ENCODE measurements at regions not wholly inside any gene's neighbourhood (a gene's known extent, or its start where the extent isn't known, plus 50 kb on each side); places are given as distances from the start of the nearest gene placed in this dataset.

DNA sequence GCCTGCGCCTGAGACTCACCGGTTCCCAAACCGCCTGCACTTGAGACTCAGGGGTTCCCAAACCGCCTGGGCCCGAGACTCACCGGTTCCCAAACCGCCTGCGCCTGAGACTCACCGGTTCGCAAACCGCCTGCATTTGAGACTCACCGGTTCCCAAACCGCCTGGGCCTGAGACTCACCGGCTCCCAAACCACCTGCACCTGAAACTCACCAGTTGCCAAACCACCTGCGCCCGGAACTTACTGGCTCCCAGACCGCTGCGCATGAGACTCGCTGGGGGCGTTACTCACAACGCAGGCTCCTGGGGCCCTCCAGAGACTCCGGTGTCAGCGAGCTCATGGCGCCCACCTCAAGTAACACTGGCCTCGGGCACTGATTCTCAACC is 90.2 kb downstream of the DACT2 start:
- no peak overlapping the region for H3K27ac ChIP-seq (ENCODE audit: low read depth, low read length)
- H3K4me1 ChIP-seq (ENCODE audit: control insufficient read depth in 1 of 2, insufficient read depth in 2 of 2, low read length in 2 of 2), result no peaks in the 10 kb centered on the region
- no peaks in the 10 kb centered on the region for H3K36me3 ChIP-seq (ENCODE audit: control insufficient read depth in 1 of 2, insufficient read depth in 2 of 2, low read length in 2 of 2)
- H3K27me3 ChIP-seq (ENCODE audit: control insufficient read depth in 1 of 2, insufficient read depth in 2 of 2, low read length in 2 of 2), result no peaks in the 10 kb centered on the region
- no peak overlapping the region for H3K4me3 ChIP-seq (ENCODE audit: low read depth in 1 of 2, low read length in 2 of 2)
- no peak overlapping the region for H3K9ac ChIP-seq (ENCODE audit: low read depth in 1 of 2, low read length in 2 of 2)
- H3K9me3 ChIP-seq (ENCODE audit: control insufficient read depth in 1 of 2, low read length in 2 of 2), result no peaks in the 10 kb centered on the region

DNA sequence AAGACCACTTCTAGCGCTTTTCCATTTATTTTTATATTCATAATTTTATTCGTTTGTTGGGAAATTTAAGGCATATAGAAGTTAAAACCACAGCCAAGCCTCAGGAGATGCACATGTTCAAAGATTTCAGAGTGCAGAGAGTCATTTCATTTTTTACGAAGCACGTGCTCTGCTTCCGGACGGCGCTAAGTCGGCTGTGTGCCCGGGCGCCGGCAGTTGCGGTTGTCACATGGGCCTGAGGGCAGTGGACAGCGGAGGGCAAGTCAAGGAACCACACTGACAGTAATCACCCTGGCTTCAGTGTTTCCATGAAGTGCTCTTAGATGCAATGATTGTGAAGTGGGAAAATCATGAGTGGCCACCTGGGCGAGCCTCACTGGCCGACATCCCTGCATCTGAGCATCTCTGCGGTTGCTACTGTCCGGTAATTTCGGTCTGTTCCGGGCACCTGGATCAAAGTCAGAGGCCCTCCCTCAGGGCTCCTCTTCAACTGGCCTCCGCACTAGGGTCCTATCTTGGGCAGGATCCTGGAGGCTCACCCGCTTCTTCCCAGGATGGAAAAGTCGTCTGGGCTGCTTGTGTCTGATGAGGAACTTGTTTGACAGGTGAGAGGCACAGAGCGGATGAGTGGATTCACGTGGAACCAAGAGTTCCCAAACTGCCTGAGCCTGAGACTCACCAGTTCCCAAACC is 90.8 kb downstream of the DACT2 start:
- no peaks in the 10 kb centered on the region for H3K9me3 ChIP-seq (ENCODE audit: control insufficient read depth in 1 of 2, low read length in 2 of 2)

DNA sequence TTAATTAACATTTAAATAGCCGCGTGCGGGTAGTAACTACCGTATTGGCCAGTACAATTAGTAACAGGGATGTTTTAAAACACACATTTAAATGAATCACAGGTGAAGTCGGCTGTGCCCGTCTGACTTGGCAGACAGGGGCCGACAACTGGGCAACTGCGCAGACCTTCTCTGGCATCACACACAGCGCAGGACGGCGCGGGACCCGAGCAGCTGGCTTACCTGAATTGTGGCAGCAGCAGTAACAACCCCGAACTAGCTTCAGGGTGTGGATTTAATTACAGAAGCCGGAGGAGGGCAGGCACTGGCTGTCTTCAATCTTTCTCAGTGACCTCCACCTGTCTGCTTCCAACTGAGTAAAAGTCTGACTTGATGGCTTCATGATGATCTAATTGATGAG is 91.7 kb downstream of the DACT2 start:
- Histone ChIP-seq H3K27me3 (ENCODE audit: control insufficient read depth in 1 of 2, insufficient read depth in 2 of 2, low read length in 2 of 2) (no peaks in the 10 kb centered on the region), H3K4me1 (ENCODE audit: control insufficient read depth in 1 of 2, insufficient read depth in 2 of 2, low read length in 2 of 2) (no peaks in the 10 kb centered on the region), H3K27ac (ENCODE audit: low read depth, low read length) (no peak overlapping the region), H3K9me3 (ENCODE audit: control insufficient read depth in 1 of 2, low read length in 2 of 2) (no peaks in the 10 kb centered on the region), H3K36me3 (ENCODE audit: control insufficient read depth in 1 of 2, insufficient read depth in 2 of 2, low read length in 2 of 2) (no peaks in the 10 kb centered on the region), H3K9ac (ENCODE audit: low read depth in 1 of 2, low read length in 2 of 2) (no peak overlapping the region), H3K4me3 (ENCODE audit: low read depth in 1 of 2, low read length in 2 of 2) (no peak overlapping the region)

More for the DNA sequence above, 90.8 kb downstream of the DACT2 start:
- H3K4me1 ChIP-seq (ENCODE audit: control insufficient read depth in 1 of 2, insufficient read depth in 2 of 2, low read length in 2 of 2), result no peaks in the 10 kb centered on the region
- no peak overlapping the region for H3K27ac ChIP-seq (ENCODE audit: low read depth, low read length)
- no peaks in the 10 kb centered on the region for H3K36me3 ChIP-seq (ENCODE audit: control insufficient read depth in 1 of 2, insufficient read depth in 2 of 2, low read length in 2 of 2)
- no peak overlapping the region for H3K9ac ChIP-seq (ENCODE audit: low read depth in 1 of 2, low read length in 2 of 2)
- no peaks in the 10 kb centered on the region for H3K27me3 ChIP-seq (ENCODE audit: control insufficient read depth in 1 of 2, insufficient read depth in 2 of 2, low read length in 2 of 2)
- H3K4me3 ChIP-seq (ENCODE audit: low read depth in 1 of 2, low read length in 2 of 2), result no peak overlapping the region

DNA sequence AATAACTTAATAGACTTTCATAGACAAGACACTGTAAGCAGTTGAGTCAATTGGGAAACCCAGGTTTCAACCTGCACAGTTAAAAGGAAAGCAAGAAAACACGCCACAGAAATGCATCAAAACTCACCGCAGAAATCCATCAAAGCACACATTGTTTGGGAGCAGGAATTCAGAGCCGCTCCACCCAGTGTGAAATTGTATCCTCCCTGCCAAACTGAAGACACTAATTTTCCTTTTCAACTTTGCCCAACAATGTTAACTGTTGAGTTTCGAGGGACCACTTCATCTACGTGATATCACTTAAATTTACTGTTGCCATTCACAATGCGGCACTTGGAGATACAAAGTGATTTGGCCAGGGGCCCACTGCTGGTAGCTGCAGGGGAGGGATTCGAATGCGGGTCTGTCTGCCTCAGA is 92.7 kb downstream of the DACT2 start:
- Histone ChIP-seq H3K4me3 (ENCODE audit: low read depth in 1 of 2, low read length in 2 of 2) (no peak overlapping the region), H3K4me1 (ENCODE audit: control insufficient read depth in 1 of 2, insufficient read depth in 2 of 2, low read length in 2 of 2) (no peaks in the 10 kb centered on the region), H3K27me3 (ENCODE audit: control insufficient read depth in 1 of 2, insufficient read depth in 2 of 2, low read length in 2 of 2) (no peaks in the 10 kb centered on the region), H3K9ac (ENCODE audit: low read depth in 1 of 2, low read length in 2 of 2) (no peak overlapping the region), H3K27ac (ENCODE audit: low read depth, low read length) (no peak overlapping the region), H3K9me3 (ENCODE audit: control insufficient read depth in 1 of 2, low read length in 2 of 2) (no peaks in the 10 kb centered on the region), H3K36me3 (ENCODE audit: control insufficient read depth in 1 of 2, insufficient read depth in 2 of 2, low read length in 2 of 2) (no peaks in the 10 kb centered on the region)

DNA sequence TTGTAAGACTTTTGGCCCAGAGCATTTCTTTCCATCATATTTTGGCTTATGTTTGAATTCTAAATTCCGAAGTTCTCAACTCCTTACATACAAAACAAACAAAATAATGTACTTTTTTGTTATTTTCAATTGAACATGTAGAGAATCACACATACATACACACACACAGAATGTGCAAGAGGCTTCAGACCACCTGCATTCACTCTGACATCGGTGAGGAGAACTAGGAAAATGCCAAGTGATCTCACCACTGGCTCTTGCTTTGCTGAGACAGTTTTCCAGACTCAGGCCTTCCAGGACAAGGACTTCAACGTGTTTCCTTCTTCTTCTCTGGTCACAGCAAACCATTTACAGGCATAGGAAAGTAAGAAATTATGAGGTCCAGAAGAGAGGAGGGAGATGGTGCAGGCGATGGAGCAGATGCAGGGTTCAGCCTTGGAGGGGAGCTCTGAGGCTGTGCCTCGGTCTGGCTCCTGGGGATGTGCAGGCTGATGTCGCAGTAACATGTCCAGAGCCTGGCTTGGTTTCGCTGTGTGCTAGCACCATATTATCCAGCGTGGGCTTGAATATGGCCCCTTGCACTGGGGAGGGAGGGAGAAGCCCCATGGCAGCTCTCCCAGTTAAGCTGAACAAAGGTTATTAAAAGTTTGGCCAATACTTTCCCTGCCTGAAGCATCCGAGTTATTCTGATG is 93.4 kb downstream of the DACT2 start:
- no peak overlapping the region for H3K27ac ChIP-seq (ENCODE audit: low read depth, low read length)
- no peak overlapping the region for H3K4me3 ChIP-seq (ENCODE audit: low read depth in 1 of 2, low read length in 2 of 2)
- H3K4me1 ChIP-seq (ENCODE audit: control insufficient read depth in 1 of 2, insufficient read depth in 2 of 2, low read length in 2 of 2), result no peaks in the 10 kb centered on the region
- no peaks in the 10 kb centered on the region for H3K36me3 ChIP-seq (ENCODE audit: control insufficient read depth in 1 of 2, insufficient read depth in 2 of 2, low read length in 2 of 2)
- no peaks in the 10 kb centered on the region for H3K27me3 ChIP-seq (ENCODE audit: control insufficient read depth in 1 of 2, insufficient read depth in 2 of 2, low read length in 2 of 2)
- H3K9ac ChIP-seq (ENCODE audit: low read depth in 1 of 2, low read length in 2 of 2), result no peak overlapping the region
- no peaks in the 10 kb centered on the region for H3K9me3 ChIP-seq (ENCODE audit: control insufficient read depth in 1 of 2, low read length in 2 of 2)

DNA sequence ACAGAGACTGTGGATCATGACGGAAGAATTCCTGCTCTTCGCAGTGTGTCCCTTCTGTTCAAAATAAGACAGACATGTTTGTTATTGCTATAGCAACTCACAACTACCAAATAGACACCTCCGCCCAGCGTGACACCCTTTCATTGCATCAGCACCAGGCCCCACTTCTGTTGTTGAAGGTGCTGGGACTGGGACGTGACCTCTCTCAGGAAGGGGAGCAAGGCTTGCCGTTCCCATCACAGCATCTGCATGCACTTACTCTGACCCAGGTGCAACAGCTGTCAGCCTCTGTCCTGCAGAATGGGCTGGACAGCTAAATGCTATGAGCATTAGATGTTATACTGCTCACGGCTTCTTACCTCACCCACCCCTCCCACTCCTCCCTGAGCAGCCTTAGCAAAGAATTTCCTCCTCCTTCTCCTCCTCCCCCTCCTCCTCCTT is 94.1 kb downstream of the DACT2 start:
- no peaks in the 10 kb centered on the region for H3K4me1 ChIP-seq (ENCODE audit: control insufficient read depth in 1 of 2, insufficient read depth in 2 of 2, low read length in 2 of 2)
- H3K27me3 ChIP-seq (ENCODE audit: control insufficient read depth in 1 of 2, insufficient read depth in 2 of 2, low read length in 2 of 2), result no peaks in the 10 kb centered on the region
- H3K27ac ChIP-seq (ENCODE audit: low read depth, low read length), result no peak overlapping the region
- no peaks in the 10 kb centered on the region for H3K9me3 ChIP-seq (ENCODE audit: control insufficient read depth in 1 of 2, low read length in 2 of 2)
- no peak overlapping the region for H3K4me3 ChIP-seq (ENCODE audit: low read depth in 1 of 2, low read length in 2 of 2)
- H3K36me3 ChIP-seq (ENCODE audit: control insufficient read depth in 1 of 2, insufficient read depth in 2 of 2, low read length in 2 of 2), result no peaks in the 10 kb centered on the region
- H3K9ac ChIP-seq (ENCODE audit: low read depth in 1 of 2, low read length in 2 of 2), result no peak overlapping the region

DNA sequence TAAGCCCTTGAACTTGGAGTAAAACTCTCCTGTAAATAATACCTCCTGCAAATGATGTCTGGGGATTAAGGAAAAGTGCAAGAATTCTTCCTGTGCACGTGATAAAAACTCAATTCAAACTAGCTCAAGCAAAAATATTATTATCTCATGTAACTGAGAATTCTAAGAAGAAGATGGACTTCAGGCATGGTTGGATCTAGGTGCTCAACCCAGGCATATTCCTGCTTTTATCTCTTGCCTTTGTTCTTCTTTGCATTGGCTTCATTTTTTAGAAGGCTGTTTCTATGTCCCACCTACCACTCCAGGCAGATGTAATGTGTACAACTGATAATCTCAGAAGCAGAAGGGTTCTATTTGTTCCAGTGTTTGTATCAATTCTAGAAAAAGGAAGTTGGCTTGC is 95.8 kb downstream of the DACT2 start:
- Histone ChIP-seq H3K36me3 (ENCODE audit: control insufficient read depth in 1 of 2, insufficient read depth in 2 of 2, low read length in 2 of 2) (no peaks in the 10 kb centered on the region), H3K9ac (ENCODE audit: low read depth in 1 of 2, low read length in 2 of 2) (no peak overlapping the region), H3K4me3 (ENCODE audit: low read depth in 1 of 2, low read length in 2 of 2) (no peak overlapping the region), H3K27ac (ENCODE audit: low read depth, low read length) (no peak overlapping the region), H3K9me3 (ENCODE audit: control insufficient read depth in 1 of 2, low read length in 2 of 2) (no peaks in the 10 kb centered on the region), H3K4me1 (ENCODE audit: control insufficient read depth in 1 of 2, insufficient read depth in 2 of 2, low read length in 2 of 2) (no peaks in the 10 kb centered on the region), H3K27me3 (ENCODE audit: control insufficient read depth in 1 of 2, insufficient read depth in 2 of 2, low read length in 2 of 2) (no peaks in the 10 kb centered on the region)

DNA sequence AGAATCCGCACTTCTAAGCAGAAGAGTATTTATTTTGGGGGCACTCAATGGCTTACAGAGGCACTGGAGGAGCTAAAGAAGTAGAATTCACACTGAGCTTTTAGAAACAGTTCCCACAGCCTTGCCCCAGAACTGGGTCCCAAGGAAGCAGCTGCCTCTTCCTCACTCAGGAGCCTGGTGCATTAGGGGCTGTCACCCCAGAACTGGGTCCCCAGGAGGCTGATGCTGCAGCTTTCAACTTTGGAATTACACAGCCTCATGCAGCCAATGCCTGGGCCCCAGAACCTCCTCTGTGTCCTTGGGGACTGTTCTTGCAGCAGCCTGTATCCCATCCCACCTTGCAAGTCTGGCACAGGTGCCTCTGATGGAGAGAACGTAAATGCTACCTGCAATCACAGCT is 96.4 kb downstream of the DACT2 start:
- Histone ChIP-seq H3K4me1 (ENCODE audit: control insufficient read depth in 1 of 2, insufficient read depth in 2 of 2, low read length in 2 of 2) (no peaks in the 10 kb centered on the region), H3K27ac (ENCODE audit: low read depth, low read length) (no peak overlapping the region), H3K9ac (ENCODE audit: low read depth in 1 of 2, low read length in 2 of 2) (no peak overlapping the region), H3K36me3 (ENCODE audit: control insufficient read depth in 1 of 2, insufficient read depth in 2 of 2, low read length in 2 of 2) (no peaks in the 10 kb centered on the region), H3K27me3 (ENCODE audit: control insufficient read depth in 1 of 2, insufficient read depth in 2 of 2, low read length in 2 of 2) (no peaks in the 10 kb centered on the region), H3K9me3 (ENCODE audit: control insufficient read depth in 1 of 2, low read length in 2 of 2) (no peaks in the 10 kb centered on the region), H3K4me3 (ENCODE audit: low read depth in 1 of 2, low read length in 2 of 2) (no peak overlapping the region)

DNA sequence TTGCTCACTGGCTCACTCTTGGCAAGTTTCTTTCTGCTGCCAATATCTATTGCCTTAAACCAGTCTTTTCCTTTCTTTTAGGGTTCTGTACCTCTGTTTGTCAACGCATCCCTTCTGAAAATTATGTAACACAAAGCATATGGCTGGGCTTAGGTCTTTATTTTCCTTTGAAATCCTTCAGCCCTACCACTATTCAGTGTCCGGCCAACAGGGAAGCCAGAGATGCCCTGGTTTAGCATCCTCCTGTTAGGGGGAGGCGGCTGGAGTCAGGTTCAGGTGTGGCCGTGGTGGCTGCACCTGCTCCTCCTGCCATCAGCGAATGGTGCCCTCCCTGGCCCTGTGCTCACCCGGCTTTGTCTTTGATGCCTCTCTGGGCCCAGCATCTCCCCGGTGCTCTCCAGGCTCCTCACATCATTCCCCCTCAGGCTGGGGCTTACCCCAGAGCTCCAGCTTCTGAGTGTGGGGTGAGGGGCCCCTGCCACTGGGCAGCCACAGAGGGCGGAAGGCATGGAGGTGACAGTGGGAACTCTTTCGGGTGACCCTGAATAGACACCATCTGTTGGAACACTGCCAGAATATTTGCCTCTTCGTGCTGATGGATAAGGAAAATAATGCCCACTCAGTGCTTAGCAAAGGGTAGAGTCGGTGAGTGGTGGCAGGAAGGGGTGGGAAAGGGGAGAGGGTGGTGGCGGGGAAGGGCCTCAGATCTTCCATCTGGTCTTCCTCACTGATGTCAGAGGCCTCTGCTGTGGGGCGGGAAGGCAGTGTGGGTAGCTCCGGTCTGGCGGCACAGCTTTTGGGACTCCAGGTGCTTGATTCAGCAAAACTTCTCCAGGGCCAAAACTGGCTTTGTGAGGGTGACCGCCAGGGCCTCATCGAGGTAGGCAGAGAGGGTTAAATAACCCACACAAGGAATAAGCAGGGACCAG is 97.2 kb downstream of the DACT2 start:
- Histone ChIP-seq H3K9me3 (ENCODE audit: control insufficient read depth in 1 of 2, low read length in 2 of 2) (no peaks in the 10 kb centered on the region), H3K4me3 (ENCODE audit: low read depth in 1 of 2, low read length in 2 of 2) (no peak overlapping the region), H3K4me1 (ENCODE audit: control insufficient read depth in 1 of 2, insufficient read depth in 2 of 2, low read length in 2 of 2) (no peaks in the 10 kb centered on the region), H3K9ac (ENCODE audit: low read depth in 1 of 2, low read length in 2 of 2) (no peak overlapping the region), H3K27ac (ENCODE audit: low read depth, low read length) (no peak overlapping the region), H3K36me3 (ENCODE audit: control insufficient read depth in 1 of 2, insufficient read depth in 2 of 2, low read length in 2 of 2) (no peaks in the 10 kb centered on the region), H3K27me3 (ENCODE audit: control insufficient read depth in 1 of 2, insufficient read depth in 2 of 2, low read length in 2 of 2) (no peaks in the 10 kb centered on the region)

DNA sequence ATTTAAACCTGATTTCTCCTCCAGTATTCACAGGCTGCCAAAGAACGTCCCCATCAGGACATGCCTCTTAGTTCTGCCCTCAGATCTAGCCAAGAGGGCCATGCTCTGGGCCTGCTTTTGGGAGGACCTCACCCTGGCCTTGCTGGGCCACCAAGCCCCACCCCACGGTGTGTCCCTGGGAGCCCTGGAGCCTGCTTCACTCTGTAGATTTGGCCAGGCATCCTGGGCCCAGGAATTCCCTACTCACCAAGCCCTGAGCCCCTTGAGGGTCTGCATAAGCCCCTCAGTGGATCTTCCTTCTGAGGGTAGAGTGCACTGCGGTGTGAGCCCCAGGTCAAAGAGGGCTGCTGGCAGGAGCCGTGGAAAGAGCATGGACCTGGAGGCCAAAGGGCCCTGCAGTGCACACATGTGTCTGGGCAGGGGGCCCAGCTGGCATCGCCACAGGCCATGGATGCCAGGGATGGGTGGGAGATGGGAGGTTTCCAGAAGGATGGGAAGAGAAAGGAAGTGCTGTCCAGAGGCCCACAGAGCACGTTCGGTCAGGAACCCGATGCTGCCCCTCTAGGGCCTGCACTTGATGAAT is 98.0 kb downstream of the DACT2 start:
- Histone ChIP-seq H3K36me3 (ENCODE audit: control insufficient read depth in 1 of 2, insufficient read depth in 2 of 2, low read length in 2 of 2) (no peaks in the 10 kb centered on the region), H3K9me3 (ENCODE audit: control insufficient read depth in 1 of 2, low read length in 2 of 2) (no peaks in the 10 kb centered on the region), H3K27ac (ENCODE audit: low read depth, low read length) (no peak overlapping the region), H3K9ac (ENCODE audit: low read depth in 1 of 2, low read length in 2 of 2) (no peak overlapping the region), H3K4me3 (ENCODE audit: low read depth in 1 of 2, low read length in 2 of 2) (no peak overlapping the region), H3K27me3 (ENCODE audit: control insufficient read depth in 1 of 2, insufficient read depth in 2 of 2, low read length in 2 of 2) (no peaks in the 10 kb centered on the region), H3K4me1 (ENCODE audit: control insufficient read depth in 1 of 2, insufficient read depth in 2 of 2, low read length in 2 of 2) (no peaks in the 10 kb centered on the region)

All from duodenal mucosa (tissue), 2 donors.